ENCODE measurements at regions not wholly inside any gene's neighbourhood (a gene's known extent, or its start where the extent isn't known, plus 50 kb on each side); places are given as distances from the start of the nearest gene placed in this dataset.
"Not testable (repeated sequence)": the region's sequence is repeated elsewhere in the genome, so short reads cannot be mapped to it uniquely, and the experiment has no call there.

DNA sequence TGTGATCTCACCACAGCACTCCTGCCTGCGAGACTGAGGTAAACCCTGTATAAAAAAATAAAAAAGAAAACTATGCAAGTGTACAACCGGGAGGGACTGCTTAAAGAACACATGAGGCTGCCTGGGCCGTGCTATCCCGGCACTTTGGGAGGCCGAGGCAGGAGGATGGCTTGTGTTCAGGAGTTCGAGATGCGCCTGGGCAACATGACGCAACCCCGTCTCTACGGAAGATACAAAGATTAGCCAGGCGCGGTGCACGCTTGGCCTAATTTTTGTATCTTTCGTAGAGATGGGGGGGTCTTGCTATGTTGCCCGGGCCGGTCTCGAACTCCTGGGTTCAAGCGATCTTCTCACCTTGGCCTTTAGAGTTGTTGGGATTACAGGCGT is 75.2 kb upstream of the ERV3-1 start:
- DNase-seq; in situ Hi-C loops (cut with MboI; ENCODE audit: low pct_unique_long_range_greater_than_20kb, low sequenced_read_pairs): not testable (repeated sequence)

DNA sequence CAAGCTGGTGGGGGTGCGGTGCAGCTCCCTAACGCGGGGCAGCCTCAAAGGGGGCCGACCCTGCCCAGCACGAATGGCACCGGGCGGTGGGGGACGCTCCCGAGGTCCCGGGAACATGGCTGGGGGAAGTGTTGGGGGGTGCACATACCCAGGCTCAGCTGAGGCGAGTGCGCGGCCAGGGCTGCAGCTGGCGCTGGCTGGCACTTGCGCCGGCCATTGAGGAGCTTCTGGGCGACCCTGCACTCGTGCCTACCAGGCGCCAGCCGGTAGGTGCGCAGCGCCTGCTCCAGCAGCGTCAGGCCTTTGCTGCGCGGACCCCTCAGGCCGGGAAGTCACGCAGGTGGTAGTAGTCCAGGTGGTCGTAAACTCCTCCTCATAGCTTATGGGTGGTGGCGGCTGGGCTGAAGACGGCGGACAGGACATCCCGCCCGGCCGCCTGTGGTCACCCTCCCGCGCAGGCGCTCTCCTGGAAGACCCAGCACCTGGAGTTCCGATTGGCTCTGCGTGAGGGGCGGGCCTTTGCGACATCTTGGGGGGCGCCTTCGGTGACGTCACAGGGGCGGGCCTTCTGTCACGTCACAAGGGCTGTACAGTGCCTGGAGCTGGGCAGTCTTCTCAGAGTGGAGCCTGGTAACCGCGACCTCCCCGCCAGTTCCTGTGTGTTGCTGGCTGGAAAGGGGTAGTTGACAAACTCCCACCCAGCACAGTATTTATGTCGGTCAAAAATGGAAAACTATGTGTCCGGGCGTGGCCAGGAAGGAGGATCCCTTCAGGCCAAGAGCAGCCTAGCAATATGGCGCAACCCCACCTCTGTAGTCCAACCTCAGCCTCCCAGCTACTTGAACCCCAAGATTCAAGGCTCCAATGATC is 74.5 kb upstream of the ERV3-1 start:
- peak; percentile 67 for DNase-seq
- in situ Hi-C loops (cut with MboI; ENCODE audit: low pct_unique_long_range_greater_than_20kb, low sequenced_read_pairs), result not testable (repeated sequence)

GRCh38 chr7:65074959-65075358 is 68.5 kb upstream of the ERV3-1 start:
- DNase-seq; in situ Hi-C loops (cut with MboI; ENCODE audit: low pct_unique_long_range_greater_than_20kb, low sequenced_read_pairs): not testable (repeated sequence)

DNA sequence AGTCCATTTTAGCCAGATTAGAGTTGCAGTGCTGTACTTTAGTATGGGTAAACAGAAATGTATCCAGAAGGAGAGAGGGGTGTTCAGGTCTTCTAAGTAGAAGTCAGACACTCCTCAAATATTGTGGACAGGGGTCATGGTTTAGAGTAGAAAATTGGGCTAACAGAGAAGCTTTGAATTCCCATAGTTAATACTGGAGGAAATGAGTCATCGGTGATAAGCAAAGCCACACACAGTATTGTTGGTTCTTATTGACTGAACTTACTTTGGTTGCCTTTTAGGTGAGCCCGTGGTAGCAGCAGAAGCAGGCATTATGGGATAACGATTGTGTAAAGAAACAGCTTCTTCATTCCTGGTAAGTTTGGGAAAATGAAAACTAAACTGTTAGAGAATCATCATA is 66.7 kb upstream of the ERV3-1 start:
- in situ Hi-C loops (cut with MboI; ENCODE audit: low pct_unique_long_range_greater_than_20kb, low sequenced_read_pairs); DNase-seq: not testable (repeated sequence)

DNA sequence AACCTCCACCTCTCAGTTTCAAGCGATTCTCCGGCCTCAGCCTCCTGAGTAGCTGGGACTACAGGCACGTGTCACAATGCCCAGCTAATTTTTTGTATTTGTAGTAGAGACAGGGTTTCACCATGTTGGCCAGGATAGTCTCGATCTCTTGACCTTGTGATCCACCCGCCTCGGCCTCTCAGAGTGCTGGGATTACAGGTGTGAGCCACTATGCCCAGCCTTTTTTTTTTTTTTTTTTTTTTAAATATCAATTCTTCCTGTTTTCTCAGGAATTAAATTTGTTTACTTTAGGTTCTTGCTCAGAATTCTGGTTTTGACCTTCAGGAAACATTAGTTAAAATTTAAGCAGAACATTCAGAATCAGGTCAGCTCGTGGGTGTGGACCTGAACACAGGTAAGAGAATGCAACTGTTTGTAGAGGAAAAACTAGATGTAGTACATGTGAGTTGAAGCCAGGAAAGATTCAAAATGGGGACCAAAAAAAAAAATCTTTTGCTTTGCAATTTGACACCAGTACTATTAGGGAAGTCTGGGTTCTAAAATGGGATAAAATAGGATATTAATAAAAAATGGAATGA is 65.5 kb upstream of the ERV3-1 start:
- DNase-seq; in situ Hi-C loops (cut with MboI; ENCODE audit: low pct_unique_long_range_greater_than_20kb, low sequenced_read_pairs): not testable (repeated sequence)

GRCh38 chr7:65069476-65069875 is 63.0 kb upstream of the ERV3-1 start:
- DNase-seq; in situ Hi-C loops (cut with MboI; ENCODE audit: low pct_unique_long_range_greater_than_20kb, low sequenced_read_pairs): not testable (repeated sequence)

DNA sequence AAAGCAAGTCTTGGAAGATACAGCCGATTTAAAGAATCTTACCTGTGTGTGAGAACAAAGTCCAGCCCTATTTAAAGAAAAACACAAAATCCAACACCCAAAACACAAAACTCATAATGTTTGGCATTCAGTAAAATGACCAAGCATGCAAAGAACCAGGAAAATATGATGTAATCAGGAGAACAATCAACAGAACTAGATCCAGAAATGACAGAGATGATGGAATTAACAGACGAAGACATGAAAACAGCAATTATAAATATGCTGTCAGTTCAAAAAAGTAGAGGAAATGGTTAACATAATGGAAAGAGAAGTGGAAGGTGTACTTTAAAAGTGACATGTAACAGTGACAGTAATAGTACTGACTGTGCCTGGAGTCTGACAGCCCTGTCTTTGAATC is 56.1 kb upstream of the ERV3-1 start:
- in situ Hi-C loops (cut with MboI; ENCODE audit: low pct_unique_long_range_greater_than_20kb, low sequenced_read_pairs); DNase-seq: not testable (repeated sequence)

DNA sequence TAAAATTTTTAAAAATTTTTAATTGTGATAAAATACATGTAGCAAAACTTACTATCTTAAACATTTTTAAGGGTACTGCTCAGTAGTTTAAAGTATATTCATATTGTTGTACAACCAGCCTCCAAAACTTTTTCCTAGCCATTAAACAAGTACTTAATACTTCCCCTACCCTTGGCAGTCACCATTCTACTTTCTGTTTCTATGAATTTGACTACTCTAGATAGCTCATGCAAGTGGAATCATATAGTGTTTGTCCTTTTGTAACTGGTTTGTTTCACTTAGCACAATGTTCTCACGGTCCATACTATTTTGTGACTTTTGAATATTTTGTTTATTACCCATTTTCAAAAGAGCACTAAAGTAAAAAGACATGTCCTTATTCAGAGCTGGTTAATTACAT is 52.8 kb upstream of the ERV3-1 start:
- in situ Hi-C loops (cut with MboI; ENCODE audit: low pct_unique_long_range_greater_than_20kb, low sequenced_read_pairs); DNase-seq: not testable (repeated sequence)
